Mesendoderm (in vitro differentiated cells): ENCODE measurements at regions not wholly inside any gene's neighbourhood (a gene's known extent, or its start where the extent isn't known, plus 50 kb on each side); places are given as distances from the start of the nearest gene placed in this dataset.

Experiments used
- DNase-seq: peaks from one replicate; pipeline ENCODE4 v3.0.0; 2013
- H2AK5ac ChIP-seq: 2 replicates; pipeline ENCODE4 v1.6.1; 2013; ENCODE audit warnings: low read length, inconsistent platforms
- H2BK120ac ChIP-seq: 2 replicates; pipeline ENCODE4 v1.6.1; 2013; ENCODE audit warnings: low read depth, mild to moderate bottlenecking, low read length, moderate library complexity, mixed read lengths
- H2BK15ac ChIP-seq: replicated peaks from 2 replicates; pipeline ENCODE4 v1.6.1; 2013; ENCODE audit warnings: low read depth, mild to moderate bottlenecking, moderate library complexity
- H2BK5ac ChIP-seq: 2 replicates; pipeline ENCODE4 v1.6.1; 2013; ENCODE audit warnings: low read length, inconsistent platforms
- H3K18ac ChIP-seq: 2 replicates; pipeline ENCODE4 v1.6.1; 2013; ENCODE audit warnings: mild to moderate bottlenecking, low read length, mixed read lengths
- H3K23ac ChIP-seq: one replicate; pipeline ENCODE4 v1.6.1; 2013; ENCODE audit warnings: low read length
- H3K27ac ChIP-seq: 2 replicates; pipeline ENCODE4 v1.5.1; 2013; ENCODE audit warnings: low read depth, mild to moderate bottlenecking, inconsistent platforms, low read length, moderate library complexity
- H3K27me3 ChIP-seq: 2 replicates; pipeline ENCODE4 v1.6.1; 2013; ENCODE audit warnings: low read length, control low read depth, mild to moderate bottlenecking, inconsistent platforms; ENCODE audit not compliant: insufficient read depth, poor library complexity
- H3K36me3 ChIP-seq: 2 replicates; pipeline ENCODE4 v1.6.1; 2013; ENCODE audit warnings: low read length, inconsistent platforms; ENCODE audit not compliant: control insufficient read depth, insufficient read depth
- H3K4ac ChIP-seq: one replicate; pipeline ENCODE4 v1.6.1; 2013; ENCODE audit warnings: low read depth, mild to moderate bottlenecking, low read length, moderate library complexity
- H3K4me1 ChIP-seq: 2 replicates; pipeline ENCODE4 v1.6.1; 2013; ENCODE audit warnings: low read depth, low read length, inconsistent platforms; ENCODE audit not compliant: control insufficient read depth
- H3K4me2 ChIP-seq: 2 replicates; pipeline ENCODE4 v1.6.1; 2013; ENCODE audit warnings: low read length
- H3K4me3 ChIP-seq: 2 replicates; pipeline ENCODE4 v1.5.1; 2013; ENCODE audit warnings: mild to moderate bottlenecking, low read length
- H3K56ac ChIP-seq: one replicate; pipeline ENCODE4 v1.6.1; 2013; ENCODE audit warnings: low read length
- H3K79me1 ChIP-seq: 2 replicates; pipeline ENCODE4 v1.6.1; 2013; ENCODE audit warnings: low read length, inconsistent platforms
- H3K79me2 ChIP-seq: 2 replicates; pipeline ENCODE4 v1.6.1; 2013; ENCODE audit warnings: mild to moderate bottlenecking, low read length; ENCODE audit not compliant: control insufficient read depth, insufficient read depth
- H3K9ac ChIP-seq: 2 replicates; pipeline ENCODE4 v1.6.1; 2013; ENCODE audit warnings: low read length, inconsistent platforms
- H4K5ac ChIP-seq: one replicate; pipeline ENCODE4 v1.6.1; 2013; ENCODE audit warnings: low read length
- H4K8ac ChIP-seq: one replicate; pipeline ENCODE4 v1.6.1; 2013; ENCODE audit warnings: low read depth, mild to moderate bottlenecking, control low read depth, low read length, moderate library complexity
- WGBS: extraction: QIAGEN DNeasy Blood & Tissue Kit; methylation state at CpG from one replicate; pipeline ENCODE4 v1.1.7; 2013; ENCODE audit warnings: low lambda C conversion rate, missing lambda C conversion rate; ENCODE audit not compliant: insufficient coverage; ENCODE audit errors: extremely low coverage; 5-methylcytosine and 5-hydroxymethylcytosine counted together

DNA sequence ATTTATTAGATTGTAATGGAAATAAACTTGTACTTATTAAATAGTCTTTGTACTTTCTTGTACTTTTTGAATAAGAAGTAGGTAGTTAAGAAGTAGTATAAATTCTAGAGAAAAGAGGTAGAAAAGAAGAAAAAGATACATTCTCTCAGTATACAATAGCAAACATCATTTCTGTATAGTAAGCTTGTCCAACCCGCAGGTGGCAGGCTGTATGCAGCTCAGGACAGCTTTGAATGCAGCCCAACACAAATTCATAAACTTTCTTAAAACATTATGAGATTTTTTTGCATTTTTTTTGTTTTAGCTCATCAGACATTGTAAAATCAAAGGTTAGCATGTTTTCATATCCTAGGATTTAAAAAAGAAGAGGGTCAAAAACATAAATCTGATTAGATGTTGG lies 441.6 kb downstream of the DTHD1 start:
- Histone ChIP-seq H3K27me3 (no peaks in the 10 kb centered on the region), H3K79me2 (no peaks in the 10 kb centered on the region), H4K8ac (no peak overlapping the region), H3K27ac (no peak overlapping the region), H3K36me3 (no peaks in the 10 kb centered on the region), H3K56ac (no peak overlapping the region), H3K4me1 (no peaks in the 10 kb centered on the region), H4K5ac (no peak overlapping the region), H3K9ac (no peak overlapping the region), H2BK15ac (no peak overlapping the region), H3K79me1 (no peaks in the 10 kb centered on the region), H3K18ac (no peak overlapping the region), H3K23ac (no peak overlapping the region), H2BK5ac (no peak overlapping the region), H2BK120ac (no peak overlapping the region), H3K4ac (no peak overlapping the region), H2AK5ac (no peak overlapping the region), H3K4me2 (no peak overlapping the region), H3K4me3 (no peak overlapping the region)
- DNase-seq = no peak
- WGBS = no CpG with 5 or more reads among the region's 1 CpG

DNA sequence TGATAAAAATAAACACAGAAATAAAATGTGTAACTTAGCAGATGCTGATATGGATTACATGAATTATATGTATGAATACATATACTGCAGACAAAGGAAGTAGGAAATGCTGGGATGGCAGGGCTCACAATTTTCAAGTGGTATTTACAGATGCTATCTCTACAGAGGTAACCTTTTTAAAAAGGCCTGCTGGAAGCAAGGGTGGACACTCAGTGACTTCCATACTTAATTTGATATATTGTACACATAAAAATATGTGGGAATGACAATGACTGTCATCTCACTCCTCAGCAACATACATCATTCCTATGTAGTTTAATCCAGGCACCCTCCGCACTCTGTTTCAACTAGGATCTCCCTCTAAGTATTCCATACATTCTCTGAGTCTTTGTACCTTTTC lies 452.9 kb downstream of the DTHD1 start:
- no peak for DNase-seq
- Histone ChIP-seq H3K18ac (no peak overlapping the region), H3K79me2 (no peaks in the 10 kb centered on the region), H3K9ac (no peak overlapping the region), H3K4ac (no peak overlapping the region), H3K4me3 (no peak overlapping the region), H4K8ac (no peak overlapping the region), H3K27me3 (no peaks in the 10 kb centered on the region), H3K27ac (no peak overlapping the region), H2BK120ac (no peak overlapping the region), H3K4me2 (no peak overlapping the region), H3K36me3 (no peaks in the 10 kb centered on the region), H2BK5ac (no peak overlapping the region), H3K79me1 (no peaks in the 10 kb centered on the region), H2AK5ac (no peak overlapping the region), H3K4me1 (no peaks in the 10 kb centered on the region), H3K56ac (no peak overlapping the region), H2BK15ac (no peak overlapping the region), H3K23ac (no peak overlapping the region), H4K5ac (no peak overlapping the region)
- no CpG with 5 or more reads among the region's 1 CpG for WGBS

DNA sequence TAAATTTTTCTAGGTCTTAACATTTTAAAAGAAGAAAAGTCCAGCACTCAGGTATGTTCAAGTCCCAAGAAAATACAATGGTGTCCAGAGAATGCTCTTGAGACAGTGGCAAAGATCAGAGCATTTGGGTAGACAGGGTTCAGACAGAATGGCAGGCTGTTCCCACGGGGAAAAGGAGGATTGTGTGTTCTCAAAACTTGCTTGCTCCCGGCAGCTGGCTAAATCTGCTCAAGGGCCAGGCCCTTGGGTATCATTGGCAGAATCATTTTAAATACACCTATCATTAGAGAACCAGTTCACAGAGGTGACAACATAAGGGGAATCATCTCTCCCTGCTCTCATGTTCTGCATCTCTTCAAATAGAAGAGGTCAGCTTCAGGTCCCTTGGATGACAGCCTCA lies 456.3 kb downstream of the DTHD1 start:
- Histone ChIP-seq H3K4ac (no peak overlapping the region), H3K9ac (no peak overlapping the region), H3K23ac (no peak overlapping the region), H3K79me2 (no peaks in the 10 kb centered on the region), H2BK120ac (no peak overlapping the region), H3K36me3 (no peaks in the 10 kb centered on the region), H3K27ac (no peak overlapping the region), H4K8ac (no peak overlapping the region), H2BK15ac (no peak overlapping the region), H4K5ac (no peak overlapping the region), H3K27me3 (no peaks in the 10 kb centered on the region), H2AK5ac (no peak overlapping the region), H3K56ac (no peak overlapping the region), H3K79me1 (no peaks in the 10 kb centered on the region), H3K4me1 (no peaks in the 10 kb centered on the region), H3K4me3 (no peak overlapping the region), H3K4me2 (no peak overlapping the region), H2BK5ac (no peak overlapping the region), H3K18ac (no peak overlapping the region)
- no CpG with 5 or more reads among the region's 2 CpGs for WGBS
- no peak for DNase-seq

DNA sequence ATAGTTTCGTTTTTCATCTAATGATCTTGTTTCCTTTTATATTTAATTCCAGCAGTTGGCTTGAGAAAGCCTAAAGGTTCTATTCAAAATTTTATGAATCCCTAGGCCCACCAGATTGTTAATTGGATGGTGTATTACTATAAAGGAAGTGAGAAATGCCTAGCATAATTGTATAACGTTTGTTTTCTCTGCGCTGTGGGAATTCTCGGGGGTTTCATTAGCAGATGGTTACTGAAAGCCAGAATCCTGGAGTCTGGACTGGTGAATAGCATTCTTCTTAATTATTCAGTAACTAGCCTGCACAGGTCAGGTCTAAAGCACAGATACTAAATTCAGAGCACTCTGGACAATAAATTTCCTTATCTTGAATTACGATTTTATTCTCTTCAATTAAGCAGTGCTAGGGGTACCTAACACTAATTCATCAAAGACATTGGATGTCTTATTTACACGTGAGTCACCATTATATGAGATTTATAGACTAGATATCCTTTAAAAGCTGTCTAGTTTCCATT lies 459.4 kb downstream of the DTHD1 start:
- Histone ChIP-seq H3K4me3 (no peak overlapping the region), H3K18ac (no peak overlapping the region), H3K4me1 (no peaks in the 10 kb centered on the region), H2BK120ac (no peak overlapping the region), H3K4me2 (no peak overlapping the region), H3K9ac (no peak overlapping the region), H3K36me3 (no peaks in the 10 kb centered on the region), H3K27me3 (no peaks in the 10 kb centered on the region), H3K56ac (no peak overlapping the region), H3K79me1 (no peaks in the 10 kb centered on the region), H2BK15ac (no peak overlapping the region), H3K79me2 (no peaks in the 10 kb centered on the region), H3K27ac (no peak overlapping the region), H3K23ac (no peak overlapping the region), H2BK5ac (no peak overlapping the region), H4K5ac (no peak overlapping the region), H4K8ac (no peak overlapping the region), H3K4ac (no peak overlapping the region), H2AK5ac (no peak overlapping the region)
- no CpG with 5 or more reads among the region's 6 CpGs for WGBS
- DNase-seq = no peak

DNA sequence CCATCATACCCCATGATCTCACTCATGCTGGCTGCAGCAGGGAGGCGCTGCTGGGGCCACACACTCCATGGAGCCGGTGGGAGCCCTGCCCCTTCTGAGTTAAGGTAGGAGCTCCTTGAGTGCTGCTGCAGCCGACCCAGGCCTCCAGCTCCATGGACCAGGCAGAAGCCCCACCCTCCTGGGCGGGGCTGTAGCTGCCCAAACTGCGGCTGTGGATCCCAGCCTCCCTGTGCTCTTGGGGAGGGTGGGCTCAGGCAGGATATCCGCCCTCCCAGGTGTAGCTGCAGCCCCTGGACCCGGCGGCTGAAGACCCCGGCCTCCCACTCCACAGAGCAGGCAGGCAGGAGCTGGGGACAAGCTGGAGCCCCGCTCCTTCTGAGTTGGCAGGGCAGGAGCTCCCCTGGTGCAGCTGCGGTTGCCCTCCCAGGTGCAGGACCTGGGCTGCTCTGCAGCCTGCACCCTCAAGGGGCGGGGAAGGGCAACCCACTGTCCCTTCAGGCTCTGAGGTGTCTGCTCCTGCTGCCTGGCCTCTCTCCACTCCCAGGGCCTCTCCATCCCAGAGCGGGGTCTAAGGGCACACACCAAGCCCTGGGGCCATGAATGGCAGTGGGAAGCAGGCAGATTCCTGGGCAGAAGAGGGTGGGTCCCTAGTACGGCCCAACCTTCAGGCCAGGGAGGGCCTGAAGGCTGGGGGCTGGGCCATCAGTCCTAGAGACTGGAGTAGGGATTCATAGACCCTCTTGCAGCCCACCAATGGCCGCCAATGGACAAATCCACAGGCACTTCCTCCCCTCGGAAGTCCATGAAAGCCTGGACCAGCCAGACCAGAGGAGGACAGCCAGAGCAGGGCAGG lies 466.1 kb downstream of the DTHD1 start:
- DNase-seq = peak; percentile 46
- H3K4me3 ChIP-seq = no peak overlapping the region
- no peak overlapping the region for H2BK15ac ChIP-seq
- no peak overlapping the region for H3K56ac ChIP-seq
- no peak overlapping the region for H3K18ac ChIP-seq
- H3K36me3 ChIP-seq = no peaks in the 10 kb centered on the region
- no peaks in the 10 kb centered on the region for H3K4me1 ChIP-seq
- H3K4me2 ChIP-seq = no peak overlapping the region
- WGBS = no CpG with 5 or more reads among the region's 16 CpGs
- H3K4ac ChIP-seq = no peak overlapping the region
- no peaks in the 10 kb centered on the region for H3K79me2 ChIP-seq
- H2AK5ac ChIP-seq = no peak overlapping the region
- no peak overlapping the region for H4K5ac ChIP-seq
- no peak overlapping the region for H2BK5ac ChIP-seq
- H4K8ac ChIP-seq = no peak overlapping the region
- no peak overlapping the region for H2BK120ac ChIP-seq
- H3K27me3 ChIP-seq = no peaks in the 10 kb centered on the region
- H3K79me1 ChIP-seq = no peaks in the 10 kb centered on the region
- no peak overlapping the region for H3K27ac ChIP-seq
- no peak overlapping the region for H3K23ac ChIP-seq
- H3K9ac ChIP-seq = no peak overlapping the region

DNA sequence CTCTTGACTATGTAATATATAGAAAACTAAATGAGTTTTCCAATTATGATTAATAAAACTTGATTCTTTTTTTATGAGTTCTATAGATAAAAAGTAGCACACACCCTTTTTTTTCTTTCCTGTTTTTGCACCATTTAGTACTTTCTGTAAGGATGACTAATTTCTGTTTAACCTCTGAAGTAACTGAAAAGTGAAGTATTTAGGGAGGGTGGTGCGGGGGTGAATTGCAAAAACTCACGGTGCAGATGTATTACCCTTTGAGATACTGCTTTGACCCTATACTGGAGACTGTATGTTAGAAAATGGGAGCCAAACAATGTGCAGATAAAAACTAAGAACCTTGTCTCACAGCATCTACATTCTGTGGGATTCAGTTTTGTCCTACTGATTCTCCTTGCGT lies 471.6 kb downstream of the DTHD1 start:
- Histone ChIP-seq H3K4me2 (no peak overlapping the region), H2BK120ac (no peak overlapping the region), H4K8ac (no peak overlapping the region), H2AK5ac (no peak overlapping the region), H3K4me1 (no peaks in the 10 kb centered on the region), H3K56ac (no peak overlapping the region), H2BK5ac (no peak overlapping the region), H2BK15ac (no peak overlapping the region), H4K5ac (no peak overlapping the region), H3K27ac (no peak overlapping the region), H3K9ac (no peak overlapping the region), H3K23ac (no peak overlapping the region), H3K18ac (no peak overlapping the region), H3K36me3 (no peaks in the 10 kb centered on the region), H3K79me1 (no peaks in the 10 kb centered on the region), H3K4me3 (no peak overlapping the region), H3K27me3 (no peaks in the 10 kb centered on the region), H3K4ac (no peak overlapping the region), H3K79me2 (no peaks in the 10 kb centered on the region)
- DNase-seq = no peak
- WGBS = no CpG with 5 or more reads among the region's 3 CpGs
